ENCODE measurements at regions not wholly inside any gene's neighbourhood (a gene's known extent, or its start where the extent isn't known, plus 50 kb on each side); places are given as distances from the start of the nearest gene placed in this dataset.

DNA sequence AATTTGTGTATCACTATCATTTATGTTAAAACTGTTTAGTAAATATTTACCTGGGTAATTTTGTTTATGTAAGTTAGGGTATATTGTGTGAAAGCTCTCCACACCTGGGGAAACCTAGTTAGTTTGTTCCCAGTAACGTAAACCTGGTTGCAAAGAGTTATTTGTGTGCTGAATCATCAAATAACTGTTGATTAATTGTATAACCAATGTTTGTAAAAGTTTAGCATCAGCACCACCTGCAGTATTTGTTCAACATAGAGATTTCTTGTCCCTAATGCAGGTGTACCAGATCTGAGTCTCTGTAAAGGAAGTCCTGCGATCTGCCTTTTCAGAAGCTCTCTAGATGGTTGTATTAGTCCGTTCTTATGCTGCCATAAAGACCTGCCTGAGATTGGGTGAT, 440.4 kb downstream of the COL12A1 start:
- FAIRE-seq (no peak), DNase-seq (no peak)
- Histone ChIP-seq H3K4me1 (ENCODE audit: control insufficient read depth in 3 of 3, insufficient read depth in 2 of 3, low read depth in 1 of 3, low read length in 2 of 3) (no peaks in the 10 kb centered on the region), H3K27ac (ENCODE audit: low read depth in 1 of 3, low read length in 2 of 3) (no peak overlapping the region), H3K9me3 (ENCODE audit: control insufficient read depth in 2 of 2, insufficient read depth in 1 of 2, low read depth in 1 of 2, low read length in 1 of 2) (no peaks in the 10 kb centered on the region), H3K36me3 (ENCODE audit: control insufficient read depth in 3 of 3, insufficient read depth in 2 of 3, low read depth in 1 of 3, low read length in 3 of 3) (no peaks in the 10 kb centered on the region), H3K4me3 (ENCODE audit: low read depth in 1 of 3, low read length in 3 of 3) (no peak overlapping the region), H3K27me3 (ENCODE audit: control insufficient read depth in 3 of 3, insufficient read depth in 3 of 3, low read length in 3 of 3) (no peaks in the 10 kb centered on the region)
- 56 to 80% (median 67%) methylated on average over 3 of the region's 3 CpGs for WGBS, 3 donors

DNA sequence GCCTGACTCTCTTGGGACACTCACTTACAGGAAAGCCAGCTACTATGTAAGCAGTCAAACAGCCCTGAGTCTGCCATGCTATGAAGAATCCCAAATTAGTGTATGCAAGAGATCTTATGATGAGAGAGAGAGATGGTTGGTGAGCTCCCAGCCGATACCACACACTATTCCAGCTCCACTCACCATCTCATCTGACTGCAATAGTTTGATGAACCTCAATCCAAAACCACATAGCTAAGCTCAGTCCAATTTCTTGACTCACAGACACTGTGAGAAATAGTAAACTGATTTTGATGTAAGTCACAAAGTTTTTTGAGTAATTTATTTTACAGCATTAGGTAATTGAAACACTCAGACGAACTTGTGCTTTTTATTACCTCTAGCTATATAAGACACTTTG, 441.4 kb downstream of the COL12A1 start:
- FAIRE-seq: no peak
- Histone ChIP-seq H3K9me3 (ENCODE audit: control insufficient read depth in 2 of 2, insufficient read depth in 1 of 2, low read depth in 1 of 2, low read length in 1 of 2) (no peaks in the 10 kb centered on the region), H3K36me3 (ENCODE audit: control insufficient read depth in 3 of 3, insufficient read depth in 2 of 3, low read depth in 1 of 3, low read length in 3 of 3) (no peaks in the 10 kb centered on the region), H3K27ac (ENCODE audit: low read depth in 1 of 3, low read length in 2 of 3) (no peak overlapping the region), H3K4me1 (ENCODE audit: control insufficient read depth in 3 of 3, insufficient read depth in 2 of 3, low read depth in 1 of 3, low read length in 2 of 3) (no peaks in the 10 kb centered on the region), H3K4me3 (ENCODE audit: low read depth in 1 of 3, low read length in 3 of 3) (no peak overlapping the region), H3K27me3 (ENCODE audit: control insufficient read depth in 3 of 3, insufficient read depth in 3 of 3, low read length in 3 of 3) (no peaks in the 10 kb centered on the region)
- no peak for DNase-seq
- 60 to 83% (median 63%) methylated on average over 2 of the region's 2 CpGs for WGBS, 3 donors

DNA sequence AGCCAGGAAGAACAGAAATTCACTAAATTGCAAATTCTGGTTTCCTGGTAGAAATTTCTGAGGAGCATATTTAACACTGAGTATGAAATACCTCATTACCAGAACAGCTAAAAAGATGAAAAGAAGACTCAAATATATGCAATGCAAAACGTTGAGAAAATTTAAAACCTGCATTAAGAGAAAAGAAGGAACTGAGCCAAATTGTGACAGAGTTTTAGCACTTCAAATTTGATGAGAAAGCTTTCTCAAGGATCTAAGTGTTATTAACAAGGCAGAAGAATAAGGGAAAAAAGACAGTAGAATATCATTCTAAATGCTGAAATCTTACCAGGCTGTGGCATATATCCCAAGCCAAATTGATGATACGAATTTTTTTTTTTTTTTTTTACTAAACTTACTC, 443.0 kb downstream of the COL12A1 start:
- H3K36me3 ChIP-seq (ENCODE audit: control insufficient read depth in 3 of 3, insufficient read depth in 2 of 3, low read depth in 1 of 3, low read length in 3 of 3): no peaks in the 10 kb centered on the region
- WGBS, 3 donors: 19 to 46% (median 35%) methylated on average over 2 of the region's 2 CpGs
- no peak for DNase-seq
- H3K27me3 ChIP-seq (ENCODE audit: control insufficient read depth in 3 of 3, insufficient read depth in 3 of 3, low read length in 3 of 3): no peaks in the 10 kb centered on the region
- no peak overlapping the region for H3K27ac ChIP-seq (ENCODE audit: low read depth in 1 of 3, low read length in 2 of 3)
- no peak for FAIRE-seq
- H3K9me3 ChIP-seq (ENCODE audit: control insufficient read depth in 2 of 2, insufficient read depth in 1 of 2, low read depth in 1 of 2, low read length in 1 of 2): no peaks in the 10 kb centered on the region
- H3K4me3 ChIP-seq (ENCODE audit: low read depth in 1 of 3, low read length in 3 of 3): no peak overlapping the region
- H3K4me1 ChIP-seq (ENCODE audit: control insufficient read depth in 3 of 3, insufficient read depth in 2 of 3, low read depth in 1 of 3, low read length in 2 of 3): no peaks in the 10 kb centered on the region

DNA sequence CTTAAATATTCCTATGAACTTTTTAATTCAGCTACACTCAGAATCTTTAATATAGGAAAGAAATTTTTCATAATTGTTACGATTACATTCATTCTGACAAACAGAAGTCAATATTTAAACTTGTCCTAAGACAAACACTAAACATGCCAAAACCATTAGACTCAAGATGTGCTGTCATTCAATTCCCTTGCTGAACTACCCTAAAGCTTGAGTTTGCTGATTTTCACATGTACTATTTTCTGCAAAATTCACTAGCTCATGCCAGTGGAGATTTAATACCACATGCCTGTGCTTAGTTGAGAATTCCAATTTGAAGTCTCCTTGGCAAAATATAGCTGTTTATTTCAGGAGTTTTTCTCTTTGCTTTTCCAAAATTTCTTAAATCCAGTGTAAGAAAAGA, 448.0 kb downstream of the COL12A1 start:
- WGBS, 3 donors: 44 to 52% (median 51%) methylated on average over 1 of the region's 1 CpG
- H3K4me1 ChIP-seq (ENCODE audit: control insufficient read depth in 3 of 3, insufficient read depth in 2 of 3, low read depth in 1 of 3, low read length in 2 of 3): no peaks in the 10 kb centered on the region
- no peak overlapping the region for H3K27ac ChIP-seq (ENCODE audit: low read depth in 1 of 3, low read length in 2 of 3)
- no peak for FAIRE-seq
- no peaks in the 10 kb centered on the region for H3K36me3 ChIP-seq (ENCODE audit: control insufficient read depth in 3 of 3, insufficient read depth in 2 of 3, low read depth in 1 of 3, low read length in 3 of 3)
- no peaks in the 10 kb centered on the region for H3K27me3 ChIP-seq (ENCODE audit: control insufficient read depth in 3 of 3, insufficient read depth in 3 of 3, low read length in 3 of 3)
- H3K9me3 ChIP-seq (ENCODE audit: control insufficient read depth in 2 of 2, insufficient read depth in 1 of 2, low read depth in 1 of 2, low read length in 1 of 2): no peaks in the 10 kb centered on the region
- no peak for DNase-seq
- H3K4me3 ChIP-seq (ENCODE audit: low read depth in 1 of 3, low read length in 3 of 3): no peak overlapping the region

DNA sequence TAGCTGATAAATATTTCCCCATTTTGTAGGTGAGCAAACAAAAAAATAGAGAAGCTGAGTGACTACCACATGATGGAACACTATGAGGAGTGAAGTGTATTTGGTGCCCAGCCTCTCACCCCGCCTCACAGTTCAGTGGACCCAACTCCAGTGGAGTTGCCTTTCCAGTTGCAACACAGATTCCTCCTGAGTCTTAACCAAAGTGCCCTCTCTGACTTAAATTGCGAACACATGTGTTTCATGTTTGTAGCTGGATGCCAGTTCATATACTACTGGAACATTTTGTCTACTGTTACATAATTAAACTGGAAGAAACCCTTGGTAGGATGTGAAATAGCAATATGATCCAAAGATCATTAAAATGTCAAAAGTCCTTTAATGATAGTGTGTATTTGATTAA, 448.9 kb downstream of the COL12A1 start:
- H3K4me3 ChIP-seq (ENCODE audit: low read depth in 1 of 3, low read length in 3 of 3): no peak overlapping the region
- no peaks in the 10 kb centered on the region for H3K36me3 ChIP-seq (ENCODE audit: control insufficient read depth in 3 of 3, insufficient read depth in 2 of 3, low read depth in 1 of 3, low read length in 3 of 3)
- 66 to 84% (median 71%) methylated on average over 2 of the region's 2 CpGs for WGBS, 3 donors
- H3K27me3 ChIP-seq (ENCODE audit: control insufficient read depth in 3 of 3, insufficient read depth in 3 of 3, low read length in 3 of 3): no peaks in the 10 kb centered on the region
- DNase-seq: no peak
- FAIRE-seq: no peak
- H3K9me3 ChIP-seq (ENCODE audit: control insufficient read depth in 2 of 2, insufficient read depth in 1 of 2, low read depth in 1 of 2, low read length in 1 of 2): no peaks in the 10 kb centered on the region
- no peaks in the 10 kb centered on the region for H3K4me1 ChIP-seq (ENCODE audit: control insufficient read depth in 3 of 3, insufficient read depth in 2 of 3, low read depth in 1 of 3, low read length in 2 of 3)
- no peak overlapping the region for H3K27ac ChIP-seq (ENCODE audit: low read depth in 1 of 3, low read length in 2 of 3)

DNA sequence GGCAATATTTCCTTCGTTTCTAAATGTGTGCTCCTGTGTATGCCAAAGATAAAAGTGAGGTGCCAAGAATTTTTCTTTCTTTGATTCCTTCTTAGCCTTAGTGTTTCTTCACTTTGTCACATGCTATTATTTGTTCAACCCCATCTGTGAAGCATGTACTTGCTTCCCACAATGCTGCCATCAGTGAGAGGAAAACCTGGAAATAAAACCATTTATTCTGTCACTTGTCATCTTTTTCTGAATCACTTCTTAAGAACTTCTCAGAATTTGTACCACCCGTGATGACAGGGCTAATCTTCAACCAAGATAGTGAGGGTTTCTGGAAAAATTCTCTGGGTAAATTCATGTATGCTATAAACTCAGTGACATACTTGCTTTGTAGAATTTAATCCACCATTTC, 450.1 kb downstream of the COL12A1 start:
- no peaks in the 10 kb centered on the region for H3K27me3 ChIP-seq (ENCODE audit: control insufficient read depth in 3 of 3, insufficient read depth in 3 of 3, low read length in 3 of 3)
- H3K9me3 ChIP-seq (ENCODE audit: control insufficient read depth in 2 of 2, insufficient read depth in 1 of 2, low read depth in 1 of 2, low read length in 1 of 2): no peaks in the 10 kb centered on the region
- no peak overlapping the region for H3K27ac ChIP-seq (ENCODE audit: low read depth in 1 of 3, low read length in 2 of 3)
- no peak overlapping the region for H3K4me3 ChIP-seq (ENCODE audit: low read depth in 1 of 3, low read length in 3 of 3)
- FAIRE-seq: no peak
- H3K4me1 ChIP-seq (ENCODE audit: control insufficient read depth in 3 of 3, insufficient read depth in 2 of 3, low read depth in 1 of 3, low read length in 2 of 3): no peaks in the 10 kb centered on the region
- no peak for DNase-seq
- 21 to 64% (median 41%) methylated on average over 2 of the region's 2 CpGs for WGBS, 3 donors
- no peaks in the 10 kb centered on the region for H3K36me3 ChIP-seq (ENCODE audit: control insufficient read depth in 3 of 3, insufficient read depth in 2 of 3, low read depth in 1 of 3, low read length in 3 of 3)

DNA sequence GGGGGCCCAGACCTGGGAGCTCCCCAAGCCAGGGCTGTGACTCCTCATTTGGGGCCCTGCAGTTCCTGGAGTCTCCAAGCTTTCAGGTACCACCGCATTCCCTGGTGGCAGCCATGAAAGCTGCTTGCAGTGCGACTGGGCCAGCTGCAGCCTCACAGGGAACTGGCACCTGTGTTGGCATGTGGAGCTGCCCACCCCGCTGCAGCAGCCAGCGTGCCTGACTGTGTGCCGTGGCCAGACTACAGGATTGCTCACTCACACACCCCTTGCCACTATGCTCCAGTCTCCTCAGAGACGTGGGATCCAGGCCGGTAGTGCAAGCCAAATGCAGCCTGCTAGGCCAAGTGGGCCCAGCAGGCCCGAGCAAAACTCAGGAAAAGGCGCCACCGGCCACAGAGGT, 450.7 kb downstream of the COL12A1 start:
- Histone ChIP-seq H3K27ac (ENCODE audit: low read depth in 1 of 3, low read length in 2 of 3) (no peak overlapping the region), H3K4me1 (ENCODE audit: control insufficient read depth in 3 of 3, insufficient read depth in 2 of 3, low read depth in 1 of 3, low read length in 2 of 3) (no peaks in the 10 kb centered on the region), H3K9me3 (ENCODE audit: control insufficient read depth in 2 of 2, insufficient read depth in 1 of 2, low read depth in 1 of 2, low read length in 1 of 2) (no peaks in the 10 kb centered on the region), H3K27me3 (ENCODE audit: control insufficient read depth in 3 of 3, insufficient read depth in 3 of 3, low read length in 3 of 3) (no peaks in the 10 kb centered on the region), H3K36me3 (ENCODE audit: control insufficient read depth in 3 of 3, insufficient read depth in 2 of 3, low read depth in 1 of 3, low read length in 3 of 3) (no peaks in the 10 kb centered on the region), H3K4me3 (ENCODE audit: low read depth in 1 of 3, low read length in 3 of 3) (no peak overlapping the region)
- DNase-seq (no peak), FAIRE-seq (no peak)
- 81 to 94% (median 84%) methylated on average over 10 of the region's 10 CpGs for WGBS, 3 donors

DNA sequence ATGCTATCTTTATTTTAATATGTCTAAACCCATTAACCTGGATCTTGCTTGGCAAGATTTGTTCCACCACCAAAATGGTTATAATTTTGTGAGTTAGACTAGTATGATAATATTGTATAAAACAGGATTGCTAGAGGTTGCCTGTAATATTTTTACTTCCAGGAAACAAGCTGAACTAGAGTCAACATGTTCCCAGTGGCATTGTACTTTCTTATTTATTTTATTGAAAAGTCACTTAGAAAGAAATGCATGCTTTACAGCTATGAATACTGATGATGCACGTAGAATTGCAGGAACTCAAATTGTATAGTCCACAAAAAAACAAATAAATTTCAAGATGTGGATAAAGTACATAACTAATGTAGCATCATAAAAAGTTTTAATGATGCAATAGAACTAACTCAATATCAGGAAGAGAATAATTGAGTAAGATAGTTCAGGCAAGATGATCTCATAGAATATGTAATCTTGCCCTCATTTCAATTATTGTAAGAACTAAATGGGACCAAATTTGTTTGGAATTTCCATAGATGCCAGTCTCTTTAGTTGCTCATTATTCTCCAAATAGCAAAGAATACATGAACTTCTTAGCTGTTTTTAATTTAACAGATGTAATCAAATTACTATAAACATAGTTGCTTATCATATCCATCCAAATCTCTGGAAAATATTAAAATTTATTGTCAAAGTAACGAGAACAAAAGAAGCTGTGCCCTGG, 451.8 kb downstream of the COL12A1 start:
- no peaks in the 10 kb centered on the region for H3K4me1 ChIP-seq (ENCODE audit: control insufficient read depth in 3 of 3, insufficient read depth in 2 of 3, low read depth in 1 of 3, low read length in 2 of 3)
- DNase-seq (no peak), FAIRE-seq (no peak)
- no peaks in the 10 kb centered on the region for H3K9me3 ChIP-seq (ENCODE audit: control insufficient read depth in 2 of 2, insufficient read depth in 1 of 2, low read depth in 1 of 2, low read length in 1 of 2)
- no peaks in the 10 kb centered on the region for H3K36me3 ChIP-seq (ENCODE audit: control insufficient read depth in 3 of 3, insufficient read depth in 2 of 3, low read depth in 1 of 3, low read length in 3 of 3)
- no peak overlapping the region for H3K4me3 ChIP-seq (ENCODE audit: low read depth in 1 of 3, low read length in 3 of 3)
- H3K27me3 ChIP-seq (ENCODE audit: control insufficient read depth in 3 of 3, insufficient read depth in 3 of 3, low read length in 3 of 3): no peaks in the 10 kb centered on the region
- 51 to 77% (median 57%) methylated on average over 2 of the region's 2 CpGs for WGBS, 3 donors
- H3K27ac ChIP-seq (ENCODE audit: low read depth in 1 of 3, low read length in 2 of 3): no peak overlapping the region

DNA sequence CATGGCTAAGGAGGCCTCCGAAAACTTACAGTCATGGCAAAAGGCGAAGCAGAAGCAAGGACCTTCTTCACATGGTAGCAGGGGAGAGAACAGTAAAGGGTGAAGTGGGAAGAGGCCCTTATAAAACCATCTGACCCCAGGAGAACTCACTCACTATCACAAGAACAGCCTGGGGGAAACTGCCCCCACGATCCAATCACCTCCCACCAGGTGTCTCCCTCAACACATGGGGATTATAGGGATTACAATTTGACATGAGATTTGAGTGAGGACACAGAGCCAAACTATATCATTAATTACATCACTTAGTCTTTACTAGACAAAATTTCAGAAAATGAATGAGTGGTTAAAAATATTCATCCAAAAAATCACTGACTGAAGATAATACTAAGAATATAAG, 453.6 kb downstream of the COL12A1 start:
- 70 to 76% (median 73%) methylated on average over 3 of the region's 3 CpGs for WGBS, 3 donors
- H3K36me3 ChIP-seq (ENCODE audit: control insufficient read depth in 3 of 3, insufficient read depth in 2 of 3, low read depth in 1 of 3, low read length in 3 of 3): no peaks in the 10 kb centered on the region
- no peaks in the 10 kb centered on the region for H3K4me1 ChIP-seq (ENCODE audit: control insufficient read depth in 3 of 3, insufficient read depth in 2 of 3, low read depth in 1 of 3, low read length in 2 of 3)
- H3K27me3 ChIP-seq (ENCODE audit: control insufficient read depth in 3 of 3, insufficient read depth in 3 of 3, low read length in 3 of 3): no peaks in the 10 kb centered on the region
- no peaks in the 10 kb centered on the region for H3K9me3 ChIP-seq (ENCODE audit: control insufficient read depth in 2 of 2, insufficient read depth in 1 of 2, low read depth in 1 of 2, low read length in 1 of 2)
- FAIRE-seq: no peak
- no peak overlapping the region for H3K4me3 ChIP-seq (ENCODE audit: low read depth in 1 of 3, low read length in 3 of 3)
- no peak for DNase-seq
- H3K27ac ChIP-seq (ENCODE audit: low read depth in 1 of 3, low read length in 2 of 3): no peak overlapping the region

Data from small intestine (tissue), 7 donors.